HCT116 (cell line): ENCODE measurements at regions not wholly inside any gene's neighbourhood (a gene's known extent, or its start where the extent isn't known, plus 50 kb on each side); places are given as distances from the start of the nearest gene placed in this dataset.

Experiments
- CTCF ChIP-seq, 3 experiments: fragments of 200-600 bp in 1 of 3; sonication (generic) in 1 of 3; IDR thresholded peaks in 2 of 3; conservative IDR thresholded peaks in 1 of 3; 2 replicates each; pipeline ENCODE4 v1.5.1; 2012 to 2017; ENCODE audit warnings: low read depth in 2 of 3, low read length in 2 of 3, antibody characterized with exemption in 1 of 3, borderline replicate concordance in 1 of 3, control low read depth in 1 of 3, mild to moderate bottlenecking in 1 of 3, mixed read lengths in 1 of 3, mixed run types in 1 of 3, moderate library complexity in 1 of 3; ENCODE audit not compliant: insufficient read depth in 1 of 3
- POLR2AphosphoS5 ChIP-seq: IDR thresholded peaks from 2 replicates; pipeline ENCODE4 v1.6.1; 2011; ENCODE audit warnings: mild to moderate bottlenecking, low read depth, low read length, moderate library complexity
- RAD21 ChIP-seq: IDR thresholded peaks from 2 replicates; pipeline ENCODE4 v1.6.1; 2012; ENCODE audit warnings: low read depth, mild to moderate bottlenecking

- TF ChIP-seq POLR2AphosphoS5 (no peak), CTCF (IDR thresholded peaks at IDR 0.05 in 2 of 3, conservative IDR thresholded peaks at IDR 0.05 in 1 of 3; ENCODE audit: borderline replicate concordance in 1 of 3, insufficient read depth in 1 of 3, low read depth in 2 of 3, low read length in 2 of 3) (no peak), RAD21 (no peak)
These were observed 96.1 kb upstream of the AKIP1 start for GRCh38 chr11:8814923-8815240.
